Prostate gland (tissue), 2 donors: ENCODE measurements at regions not wholly inside any gene's neighbourhood (a gene's known extent, or its start where the extent isn't known, plus 50 kb on each side); places are given as distances from the start of the nearest gene placed in this dataset.

ENCODE experiments used
- POLR2A ChIP-seq: fragments of 450-650 bp; IDR thresholded peaks from one replicate; pipeline ENCODE4 v1.6.1; 2016; ENCODE audit warnings: antibody characterized with exemption, mild to moderate bottlenecking
- TF ChIP-seq, protein P1 (sequence below), 4 experiments: fragments of 200-600 bp in 2 of 4; fragments of 450-650 bp in 2 of 4; sonication (generic) in 2 of 4; IDR thresholded peaks; 1 replicate in 3 of 4; 2 replicates in 1 of 4; pipeline ENCODE4 v1.5.1; 2016 to 2019; ENCODE audit warnings: antibody characterized with exemption in 4 of 4, mild to moderate bottlenecking in 2 of 4, moderate library complexity in 2 of 4

DNA sequence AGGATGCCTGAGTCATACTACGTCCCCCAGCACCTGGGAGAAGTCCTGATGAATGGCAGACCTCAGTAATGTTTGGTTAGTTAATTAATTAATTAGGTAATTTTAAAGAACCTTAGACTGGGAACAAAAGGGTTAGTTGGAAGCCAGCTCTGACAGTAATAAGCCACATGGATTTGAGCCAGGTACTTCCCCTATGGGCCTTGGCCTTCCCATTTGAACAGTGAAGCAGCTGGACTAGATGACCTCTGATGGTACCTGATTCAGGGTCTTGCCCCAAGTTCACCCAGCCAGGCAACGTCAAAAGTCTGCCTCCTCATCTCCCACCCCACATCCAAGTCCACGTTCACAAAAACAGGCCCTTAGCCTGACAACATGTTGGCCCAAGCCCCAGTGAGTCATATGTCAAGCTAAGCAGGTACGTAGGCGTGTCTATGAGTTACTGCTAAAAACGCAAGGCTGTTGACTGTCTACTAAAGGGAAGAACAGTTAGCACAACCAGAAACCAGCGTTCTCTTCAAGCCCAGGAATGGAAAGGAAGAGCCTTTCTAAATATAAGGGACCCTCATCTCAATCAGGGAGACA is 303.2 kb downstream of the ACTL7B start:
- no peak for TF ChIP-seq POLR2A
- TF ChIP-seq, protein P1, sequence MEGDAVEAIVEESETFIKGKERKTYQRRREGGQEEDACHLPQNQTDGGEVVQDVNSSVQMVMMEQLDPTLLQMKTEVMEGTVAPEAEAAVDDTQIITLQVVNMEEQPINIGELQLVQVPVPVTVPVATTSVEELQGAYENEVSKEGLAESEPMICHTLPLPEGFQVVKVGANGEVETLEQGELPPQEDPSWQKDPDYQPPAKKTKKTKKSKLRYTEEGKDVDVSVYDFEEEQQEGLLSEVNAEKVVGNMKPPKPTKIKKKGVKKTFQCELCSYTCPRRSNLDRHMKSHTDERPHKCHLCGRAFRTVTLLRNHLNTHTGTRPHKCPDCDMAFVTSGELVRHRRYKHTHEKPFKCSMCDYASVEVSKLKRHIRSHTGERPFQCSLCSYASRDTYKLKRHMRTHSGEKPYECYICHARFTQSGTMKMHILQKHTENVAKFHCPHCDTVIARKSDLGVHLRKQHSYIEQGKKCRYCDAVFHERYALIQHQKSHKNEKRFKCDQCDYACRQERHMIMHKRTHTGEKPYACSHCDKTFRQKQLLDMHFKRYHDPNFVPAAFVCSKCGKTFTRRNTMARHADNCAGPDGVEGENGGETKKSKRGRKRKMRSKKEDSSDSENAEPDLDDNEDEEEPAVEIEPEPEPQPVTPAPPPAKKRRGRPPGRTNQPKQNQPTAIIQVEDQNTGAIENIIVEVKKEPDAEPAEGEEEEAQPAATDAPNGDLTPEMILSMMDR (IDR thresholded peaks at IDR 0.05), result no peak
